ENCODE measurements at regions not wholly inside any gene's neighbourhood (a gene's known extent, or its start where the extent isn't known, plus 50 kb on each side); places are given as distances from the start of the nearest gene placed in this dataset.

GRCh38 chr4:20615486-20616260 lies 84.6 kb upstream of the PACRGL start:
- TF ChIP-seq YY1 (IDR thresholded peaks at IDR 0.05; ENCODE audit: low read depth) (no peak), REST (IDR thresholded peaks at IDR 0.05; ENCODE audit: low read depth) (no peak), RAD21 (IDR thresholded peaks at IDR 0.05; ENCODE audit: low read depth) (no peak), CREB1 (IDR thresholded peaks at IDR 0.05; ENCODE audit: low read depth) (no peak), EGR1 (IDR thresholded peaks at IDR 0.05) (no peak), TAF1 (IDR thresholded peaks at IDR 0.05; ENCODE audit: low read depth) (no peak), TEAD4 (IDR thresholded peaks at IDR 0.05) (0 out of 2 replicates have a peak, but pooled peaks have one; percentile 16), EP300 (IDR thresholded peaks at IDR 0.05; ENCODE audit: borderline replicate concordance) (no peak), NFIC (IDR thresholded peaks at IDR 0.05) (no peak), ZBTB7A (IDR thresholded peaks at IDR 0.05; ENCODE audit: low read depth) (no peak), CEBPB (IDR thresholded peaks at IDR 0.05) (no peak), FOXM1 (IDR thresholded peaks at IDR 0.05; ENCODE audit: borderline replicate concordance, low read depth) (no peak), USF1 (IDR thresholded peaks at IDR 0.05) (no peak)
